ENCODE measurements at regions not wholly inside any gene's neighbourhood (a gene's known extent, or its start where the extent isn't known, plus 50 kb on each side); places are given as distances from the start of the nearest gene placed in this dataset.

DNA sequence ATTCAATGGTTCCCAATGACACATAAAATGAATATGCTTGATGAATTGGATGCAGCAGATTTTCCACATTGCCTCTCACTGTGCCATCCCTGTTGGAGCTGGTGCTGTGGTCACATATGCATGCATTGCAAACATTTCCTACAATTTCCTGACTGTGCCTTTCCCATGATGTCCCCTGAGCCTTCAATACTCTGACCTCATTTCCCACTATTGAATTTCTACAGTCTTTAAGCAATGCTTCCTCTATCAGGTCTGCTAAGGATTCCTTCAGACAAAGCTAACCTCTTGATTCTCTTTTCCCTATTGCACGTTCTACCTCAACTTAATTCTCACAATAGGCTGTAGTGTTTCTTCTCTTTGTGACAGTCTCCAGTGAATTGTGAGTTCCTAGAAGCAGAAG lies 342.5 kb upstream of the CRIM1 start:
- H2BK5ac ChIP-seq (ENCODE audit: low read depth, low read length) = no peak overlapping the region
- H3K56ac ChIP-seq (replicated peaks; ENCODE audit: insufficient read length, low read depth, low read length) = no peak overlapping the region
- H4K8ac ChIP-seq (ENCODE audit: extremely low read depth, insufficient read depth, low read length) = no peak overlapping the region
- FAIRE-seq (no peak), DNase-seq (ENCODE audit: low read depth in 1 of 2, low spot score in 2 of 2) (no peak)
- no peak overlapping the region for H2BK12ac ChIP-seq (ENCODE audit: low read depth, low read length)
- no peaks in the 10 kb centered on the region for H3K9me3 ChIP-seq (ENCODE audit: insufficient read depth in 2 of 2, low read depth in 1 of 2, low read length in 1 of 2)
- no peak overlapping the region for H4K5ac ChIP-seq (ENCODE audit: insufficient read length, low read depth, low read length)
- no peak overlapping the region for H3K14ac ChIP-seq (ENCODE audit: insufficient read length)
- no peak overlapping the region for H3K4me2 ChIP-seq (ENCODE audit: insufficient read depth in 1 of 2, low read depth in 2 of 2, low read length in 2 of 2)
- ChIA-PET POLR2A (ENCODE audit: partially characterized antibody) (no interaction called here), CTCF (ENCODE audit: partially characterized antibody) (interaction anchor here (1.3 kb wide), 1 partner anchor 338 kb away, joined by 3 read pairs; no protein-coding TSS in a partner anchor)
- no peak overlapping the region for H4K91ac ChIP-seq (replicated peaks; ENCODE audit: insufficient read length, low read length)
- no peaks in the 10 kb centered on the region for H4K20me1 ChIP-seq (replicated peaks in 1 of 2; ENCODE audit: control insufficient read depth in 1 of 2, insufficient read depth in 2 of 2, low read length in 2 of 2)
- H3K23me2 ChIP-seq (ENCODE audit: low read depth, low read length) = no peaks in the 10 kb centered on the region
- H2BK15ac ChIP-seq (ENCODE audit: low read length) = no peak overlapping the region
- H3K27ac ChIP-seq (ENCODE audit: low read depth, low read length) = no peak overlapping the region
- no peak overlapping the region for H3K18ac ChIP-seq (ENCODE audit: extremely low read depth, low read length)
- no peak overlapping the region for H3K23ac ChIP-seq (ENCODE audit: insufficient read length)
- no peak overlapping the region for H2AK5ac ChIP-seq (ENCODE audit: low read depth, low read length)
- no peaks in the 10 kb centered on the region for H3K79me2 ChIP-seq (ENCODE audit: control insufficient read depth in 1 of 2, insufficient read depth in 2 of 2, low read length in 2 of 2)
- no peaks in the 10 kb centered on the region for H3K27me3 ChIP-seq (replicated peaks in 1 of 4; ENCODE audit: control insufficient read depth in 3 of 4, extremely low read depth in 1 of 4, insufficient read depth in 3 of 4, low read length in 3 of 4)
- no peak overlapping the region for H3K9ac ChIP-seq (replicated peaks in 1 of 4; ENCODE audit: extremely low read depth in 1 of 4, low read depth in 3 of 4, low read length in 3 of 4)
- no peaks in the 10 kb centered on the region for H3K79me1 ChIP-seq (ENCODE audit: low read depth, low read length)
- no peak overlapping the region for H3K4ac ChIP-seq (replicated peaks; ENCODE audit: insufficient read length, low read depth, low read length)
- H3K4me3 ChIP-seq (ENCODE audit: extremely low read depth in 1 of 4, insufficient read depth in 2 of 4, low read depth in 3 of 4, low read length in 4 of 4) = no peak overlapping the region
- H3K36me3 ChIP-seq (ENCODE audit: control insufficient read depth in 2 of 4, insufficient read depth in 4 of 4, low read length in 3 of 4) = no peaks in the 10 kb centered on the region
- no peak overlapping the region for H2AFZ ChIP-seq (ENCODE audit: low read length)
- no peaks in the 10 kb centered on the region for H3K4me1 ChIP-seq (replicated peaks in 1 of 4; ENCODE audit: control insufficient read depth in 3 of 4, insufficient read depth in 4 of 4, low read length in 3 of 4)
- H2BK120ac ChIP-seq (replicated peaks; ENCODE audit: low read depth, low read length) = no peak overlapping the region
- no peak overlapping the region for H2BK20ac ChIP-seq (ENCODE audit: low read length)
- 80% methylated on average over 1 of the region's 1 CpG; no CpG with 5 or more reads in 1 of the 2 experiments for WGBS, 2 experiments (ENCODE audit: extremely low coverage in 1 of 2, insufficient coverage in 1 of 2, insufficient read length in 1 of 2, insufficient replicate concordance in 2 of 2, low coverage in 1 of 2, low lambda C conversion rate in 2 of 2, missing lambda C conversion rate in 1 of 2)
- no peak for TF ChIP-seq BRCA1 (IDR thresholded peaks at IDR 0.05; ENCODE audit: low read depth, low read length)
- TF ChIP-seq GTF2F1 (IDR thresholded peaks at IDR 0.05; ENCODE audit: borderline replicate concordance, low read depth, low read length) = no peak
- TF ChIP-seq RXRA (IDR thresholded peaks at IDR 0.05; ENCODE audit: insufficient read depth, low read depth, low read length) = no peak
- no peak for TF ChIP-seq KDM4A (IDR thresholded peaks at IDR 0.05; ENCODE audit: low read depth, low read length, severe bottlenecking)
- TF ChIP-seq, protein P1, sequence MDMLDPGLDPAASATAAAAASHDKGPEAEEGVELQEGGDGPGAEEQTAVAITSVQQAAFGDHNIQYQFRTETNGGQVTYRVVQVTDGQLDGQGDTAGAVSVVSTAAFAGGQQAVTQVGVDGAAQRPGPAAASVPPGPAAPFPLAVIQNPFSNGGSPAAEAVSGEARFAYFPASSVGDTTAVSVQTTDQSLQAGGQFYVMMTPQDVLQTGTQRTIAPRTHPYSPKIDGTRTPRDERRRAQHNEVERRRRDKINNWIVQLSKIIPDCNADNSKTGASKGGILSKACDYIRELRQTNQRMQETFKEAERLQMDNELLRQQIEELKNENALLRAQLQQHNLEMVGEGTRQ (IDR thresholded peaks at IDR 0.05; ENCODE audit: low read length) = no peak
- no peak for TF ChIP-seq TAF7 (optimal IDR thresholded peaks at IDR 0.05; ENCODE audit: borderline replicate concordance, low read depth, low read length)
- no peak for TF ChIP-seq TEAD4 (IDR thresholded peaks at IDR 0.05; ENCODE audit: low read depth, low read length)
- TF ChIP-seq, protein P2, sequence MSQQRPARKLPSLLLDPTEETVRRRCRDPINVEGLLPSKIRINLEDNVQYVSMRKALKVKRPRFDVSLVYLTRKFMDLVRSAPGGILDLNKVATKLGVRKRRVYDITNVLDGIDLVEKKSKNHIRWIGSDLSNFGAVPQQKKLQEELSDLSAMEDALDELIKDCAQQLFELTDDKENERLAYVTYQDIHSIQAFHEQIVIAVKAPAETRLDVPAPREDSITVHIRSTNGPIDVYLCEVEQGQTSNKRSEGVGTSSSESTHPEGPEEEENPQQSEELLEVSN (IDR thresholded peaks at IDR 0.05) = no peak
- no peak for TF ChIP-seq SIRT6 (IDR thresholded peaks at IDR 0.05; ENCODE audit: low read length)
- TF ChIP-seq, protein P3, sequence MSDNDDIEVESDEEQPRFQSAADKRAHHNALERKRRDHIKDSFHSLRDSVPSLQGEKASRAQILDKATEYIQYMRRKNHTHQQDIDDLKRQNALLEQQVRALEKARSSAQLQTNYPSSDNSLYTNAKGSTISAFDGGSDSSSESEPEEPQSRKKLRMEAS (IDR thresholded peaks at IDR 0.05) = no peak
- TF ChIP-seq ZNF274 (IDR thresholded peaks at IDR 0.05; ENCODE audit: borderline replicate concordance, extremely low read depth, low read length) = no peak
- TF ChIP-seq CBX8 (IDR thresholded peaks at IDR 0.05; ENCODE audit: borderline replicate concordance, low read depth, low read length) = no peak
- no peak for TF ChIP-seq SIN3A (conservative IDR thresholded peaks at IDR 0.05 in 1 of 2, IDR thresholded peaks at IDR 0.05 in 1 of 2; ENCODE audit: low read depth in 1 of 2, low read length in 2 of 2)

Data from H1 (cell line).